Liver (tissue), 3 donors: ENCODE measurements at regions not wholly inside any gene's neighbourhood (a gene's known extent, or its start where the extent isn't known, plus 50 kb on each side); places are given as distances from the start of the nearest gene placed in this dataset.

Experiments used
- CTCF ChIP-seq: fragments of 150-350 bp; IDR thresholded peaks from 2 replicates; pipeline ENCODE4 v1.5.1; 2017; ENCODE audit warnings: improper control_type of control experiment, low read depth, low read length; ENCODE audit not compliant: missing input control
- EGR1 ChIP-seq, 2 donors: IDR thresholded peaks; 2 replicates each; pipeline ENCODE4 v1.6.1; 2016 to 2018; ENCODE audit warnings: antibody characterized with exemption in 2 of 2, low read depth in 2 of 2
- FOXA1 ChIP-seq: IDR thresholded peaks from 2 replicates; pipeline ENCODE4 v1.6.1; 2016; ENCODE audit warnings: antibody characterized with exemption
- GABPA ChIP-seq, 2 donors: IDR thresholded peaks in 1 of 2; conservative IDR thresholded peaks in 1 of 2; 2 replicates each; pipeline ENCODE4 v1.6.1; 2016; ENCODE audit warnings: antibody characterized with exemption in 2 of 2, mild to moderate bottlenecking in 1 of 2, moderate library complexity in 1 of 2
- HNF4G ChIP-seq: IDR thresholded peaks from 2 replicates; pipeline ENCODE4 v1.6.1; 2016; ENCODE audit warnings: antibody characterized with exemption
- MAX ChIP-seq: IDR thresholded peaks from 2 replicates; pipeline ENCODE4 v1.6.1; 2016; ENCODE audit warnings: antibody characterized with exemption
- TAF1 ChIP-seq: conservative IDR thresholded peaks from 2 replicates; pipeline ENCODE4 v1.6.1; 2016; ENCODE audit warnings: antibody characterized with exemption, mild to moderate bottlenecking
- YY1 ChIP-seq: IDR thresholded peaks from 2 replicates; pipeline ENCODE4 v1.6.1; 2016; ENCODE audit warnings: antibody characterized with exemption, mild to moderate bottlenecking
- TF ChIP-seq, protein P1 (sequence below): IDR thresholded peaks from 2 replicates; pipeline ENCODE4 v1.6.1; 2016; ENCODE audit warnings: antibody characterized with exemption
- TF ChIP-seq, protein P2 (sequence below): IDR thresholded peaks from 2 replicates; pipeline ENCODE4 v1.6.1; 2016; ENCODE audit warnings: antibody characterized with exemption, mild to moderate bottlenecking
- donor health status: healthy.
- donor health status: healthy.

DNA sequence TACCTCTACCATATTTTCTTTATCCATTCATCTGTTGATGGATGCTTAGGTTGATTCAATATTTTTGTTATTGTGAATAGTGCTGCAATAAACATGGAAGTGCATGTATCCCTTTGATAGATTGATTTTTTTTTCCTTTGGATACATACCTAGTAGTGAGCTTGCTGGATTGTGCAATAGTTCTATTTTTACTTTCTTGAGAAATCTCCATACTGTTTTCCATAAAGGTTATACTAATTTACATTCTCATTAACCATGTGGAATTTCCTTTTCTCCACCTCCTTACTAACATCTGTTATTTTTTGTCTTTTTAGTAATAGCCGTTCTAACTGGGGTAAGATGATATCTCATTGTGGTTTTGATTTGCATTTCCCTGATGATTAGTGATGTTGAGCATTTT, 124.6 kb upstream of the TOX3 start:
- TF ChIP-seq CTCF, result no peak
- no peak for TF ChIP-seq FOXA1
- no peak for TF ChIP-seq GABPA (IDR thresholded peaks at IDR 0.05 in 1 of 2, conservative IDR thresholded peaks at IDR 0.05 in 1 of 2)
- TF ChIP-seq HNF4G, result no peak
- no peak for TF ChIP-seq YY1
- no peak for TF ChIP-seq EGR1 (IDR thresholded peaks at IDR 0.05; ENCODE audit: low read depth in 2 of 2)
- no peak for TF ChIP-seq MAX
- no peak for TF ChIP-seq TAF1
- TF ChIP-seq, protein P1, sequence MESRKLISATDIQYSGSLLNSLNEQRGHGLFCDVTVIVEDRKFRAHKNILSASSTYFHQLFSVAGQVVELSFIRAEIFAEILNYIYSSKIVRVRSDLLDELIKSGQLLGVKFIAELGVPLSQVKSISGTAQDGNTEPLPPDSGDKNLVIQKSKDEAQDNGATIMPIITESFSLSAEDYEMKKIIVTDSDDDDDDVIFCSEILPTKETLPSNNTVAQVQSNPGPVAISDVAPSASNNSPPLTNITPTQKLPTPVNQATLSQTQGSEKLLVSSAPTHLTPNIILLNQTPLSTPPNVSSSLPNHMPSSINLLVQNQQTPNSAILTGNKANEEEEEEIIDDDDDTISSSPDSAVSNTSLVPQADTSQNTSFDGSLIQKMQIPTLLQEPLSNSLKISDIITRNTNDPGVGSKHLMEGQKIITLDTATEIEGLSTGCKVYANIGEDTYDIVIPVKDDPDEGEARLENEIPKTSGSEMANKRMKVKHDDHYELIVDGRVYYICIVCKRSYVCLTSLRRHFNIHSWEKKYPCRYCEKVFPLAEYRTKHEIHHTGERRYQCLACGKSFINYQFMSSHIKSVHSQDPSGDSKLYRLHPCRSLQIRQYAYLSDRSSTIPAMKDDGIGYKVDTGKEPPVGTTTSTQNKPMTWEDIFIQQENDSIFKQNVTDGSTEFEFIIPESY, result no peak
- TF ChIP-seq, protein P2, sequence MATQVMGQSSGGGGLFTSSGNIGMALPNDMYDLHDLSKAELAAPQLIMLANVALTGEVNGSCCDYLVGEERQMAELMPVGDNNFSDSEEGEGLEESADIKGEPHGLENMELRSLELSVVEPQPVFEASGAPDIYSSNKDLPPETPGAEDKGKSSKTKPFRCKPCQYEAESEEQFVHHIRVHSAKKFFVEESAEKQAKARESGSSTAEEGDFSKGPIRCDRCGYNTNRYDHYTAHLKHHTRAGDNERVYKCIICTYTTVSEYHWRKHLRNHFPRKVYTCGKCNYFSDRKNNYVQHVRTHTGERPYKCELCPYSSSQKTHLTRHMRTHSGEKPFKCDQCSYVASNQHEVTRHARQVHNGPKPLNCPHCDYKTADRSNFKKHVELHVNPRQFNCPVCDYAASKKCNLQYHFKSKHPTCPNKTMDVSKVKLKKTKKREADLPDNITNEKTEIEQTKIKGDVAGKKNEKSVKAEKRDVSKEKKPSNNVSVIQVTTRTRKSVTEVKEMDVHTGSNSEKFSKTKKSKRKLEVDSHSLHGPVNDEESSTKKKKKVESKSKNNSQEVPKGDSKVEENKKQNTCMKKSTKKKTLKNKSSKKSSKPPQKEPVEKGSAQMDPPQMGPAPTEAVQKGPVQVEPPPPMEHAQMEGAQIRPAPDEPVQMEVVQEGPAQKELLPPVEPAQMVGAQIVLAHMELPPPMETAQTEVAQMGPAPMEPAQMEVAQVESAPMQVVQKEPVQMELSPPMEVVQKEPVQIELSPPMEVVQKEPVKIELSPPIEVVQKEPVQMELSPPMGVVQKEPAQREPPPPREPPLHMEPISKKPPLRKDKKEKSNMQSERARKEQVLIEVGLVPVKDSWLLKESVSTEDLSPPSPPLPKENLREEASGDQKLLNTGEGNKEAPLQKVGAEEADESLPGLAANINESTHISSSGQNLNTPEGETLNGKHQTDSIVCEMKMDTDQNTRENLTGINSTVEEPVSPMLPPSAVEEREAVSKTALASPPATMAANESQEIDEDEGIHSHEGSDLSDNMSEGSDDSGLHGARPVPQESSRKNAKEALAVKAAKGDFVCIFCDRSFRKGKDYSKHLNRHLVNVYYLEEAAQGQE, result no peak
